Endothelial cell of umbilical vein (primary cell): ENCODE measurements at regions not wholly inside any gene's neighbourhood (a gene's known extent, or its start where the extent isn't known, plus 50 kb on each side); places are given as distances from the start of the nearest gene placed in this dataset.

Experiments used
- CTCF ChIP-seq, 2 donors: IDR thresholded peaks; 1 replicate in 1 of 2; 2 replicates in 1 of 2; pipeline ENCODE4 v1.5.1; 2011; ENCODE audit warnings: low read length in 2 of 2, mild to moderate bottlenecking in 2 of 2, moderate library complexity in 2 of 2, control low read depth in 1 of 2, inconsistent platforms in 1 of 2, low read depth in 1 of 2; ENCODE audit not compliant: insufficient read depth in 1 of 2; ENCODE audit errors: extremely low read depth in 1 of 2
- POLR2A ChIP-seq: IDR thresholded peaks from 2 replicates; pipeline ENCODE4 v1.6.1; 2012; ENCODE audit warnings: low read depth, mild to moderate bottlenecking, control low read depth, low read length
- POLR2AphosphoS5 ChIP-seq: IDR thresholded peaks from 2 replicates; pipeline ENCODE4 v1.6.1; 2012; ENCODE audit warnings: low read depth, mild to moderate bottlenecking, control low read depth, low read length, moderate library complexity; ENCODE audit not compliant: insufficient read depth

- TF ChIP-seq CTCF (IDR thresholded peaks at IDR 0.05; ENCODE audit: extremely low read depth in 1 of 2, insufficient read depth in 1 of 2, low read depth in 1 of 2, low read length in 2 of 2) (no peak), POLR2AphosphoS5 (peak; percentile 19), POLR2A (no peak)
Observed at GRCh38 chr11:69567951-69568808, 72.8 kb upstream of the CCND1 start.
